Activated naive CD8-positive, alpha-beta T cell treated with anti-CD3 and anti-CD28 coated beads, Interleukin-2, amount 50 U/mL, for 24 hours (primary cell): ENCODE measurements at regions not wholly inside any gene's neighbourhood (a gene's known extent, or its start where the extent isn't known, plus 50 kb on each side); places are given as distances from the start of the nearest gene placed in this dataset.
"Not testable (repeated sequence)": the region's sequence is repeated elsewhere in the genome, so short reads cannot be mapped to it uniquely, and the experiment has no call there.

Source experiments
- ATAC-seq: fragments of 150-1000 bp; cut with Tn5 transposase; one replicate; pipeline ENCODE4 v1.10.0; 2021
- DNase-seq: peaks from one replicate; pipeline ENCODE4 v3.0.0; 2021
- H3K27ac Mint-ChIP-seq: one replicate; pipeline ENCODE4 v1.8.0; 2021; ENCODE audit warnings: mild to moderate bottlenecking, mixed read lengths
- H3K27me3 Mint-ChIP-seq: one replicate; pipeline ENCODE4 v1.8.0; 2021; ENCODE audit warnings: mixed read lengths
- H3K36me3 Mint-ChIP-seq: one replicate; pipeline ENCODE4 v1.8.0; 2021; ENCODE audit warnings: low read depth, mixed read lengths
- H3K4me1 Mint-ChIP-seq: one replicate; pipeline ENCODE4 v1.8.0; 2021; ENCODE audit warnings: mixed read lengths
- H3K4me3 Mint-ChIP-seq: one replicate; pipeline ENCODE4 v1.8.0; 2021; ENCODE audit warnings: mild to moderate bottlenecking, moderate library complexity, mixed read lengths
- H3K9me3 Mint-ChIP-seq: one replicate; pipeline ENCODE4 v1.8.0; 2021; ENCODE audit warnings: mixed read lengths

DNA sequence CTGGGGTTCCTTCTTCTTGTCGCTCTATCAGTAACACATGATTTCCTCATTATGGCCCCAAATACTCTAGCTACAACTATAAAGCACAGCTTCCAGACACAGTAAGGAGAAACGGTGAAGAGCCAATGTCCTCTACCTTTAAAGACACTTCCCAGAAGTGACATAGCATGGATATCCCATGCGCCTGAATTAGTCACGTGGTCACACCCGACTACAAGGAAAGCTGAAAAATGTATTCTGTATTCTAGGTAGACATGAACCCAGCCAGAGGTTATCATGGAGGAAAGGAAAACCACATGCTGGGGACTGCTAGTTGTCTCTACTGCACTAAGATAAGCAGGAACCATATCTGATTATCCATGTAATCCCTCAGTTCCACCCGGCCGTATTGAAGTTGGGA is 244.3 kb downstream of the LMX1A start:
- Mint-ChIP-seq H3K27me3 (peaks cover 21% of the 10 kb centered on the region), H3K36me3 (no peaks in the 10 kb centered on the region), H3K4me3 (no peak overlapping the region), H3K9me3 (no peaks in the 10 kb centered on the region), H3K4me1 (no peaks in the 10 kb centered on the region), H3K27ac (no peak overlapping the region)
- DNase-seq = no peak
- ATAC-seq = no peak

DNA sequence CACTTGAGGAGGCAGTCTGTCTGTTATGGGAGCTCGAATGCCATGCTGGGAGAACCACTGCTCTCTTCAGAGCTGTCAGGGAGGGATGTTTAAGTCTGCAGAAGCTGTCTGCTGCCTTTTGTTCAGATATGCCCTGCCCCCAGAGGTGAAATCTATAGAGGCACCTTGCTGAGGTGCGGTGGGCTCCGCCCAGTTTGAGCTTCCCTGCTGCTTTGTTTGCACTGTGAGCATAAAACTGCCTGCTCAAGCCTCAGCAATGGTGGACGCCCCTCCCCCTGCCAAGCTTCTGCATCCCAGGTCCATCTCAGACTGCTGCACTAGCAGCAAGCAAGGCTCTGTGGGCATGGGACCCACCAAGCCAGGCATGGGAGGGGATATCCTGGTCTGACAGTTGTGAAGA is 247.5 kb downstream of the LMX1A start:
- Mint-ChIP-seq H3K36me3 (no peaks in the 10 kb centered on the region), H3K4me1 (no peaks in the 10 kb centered on the region), H3K27ac (no peak overlapping the region), H3K27me3 (peaks cover 9% of the 10 kb centered on the region), H3K9me3 (no peaks in the 10 kb centered on the region), H3K4me3 (no peak overlapping the region)
- no peak for ATAC-seq
- no peak for DNase-seq

DNA sequence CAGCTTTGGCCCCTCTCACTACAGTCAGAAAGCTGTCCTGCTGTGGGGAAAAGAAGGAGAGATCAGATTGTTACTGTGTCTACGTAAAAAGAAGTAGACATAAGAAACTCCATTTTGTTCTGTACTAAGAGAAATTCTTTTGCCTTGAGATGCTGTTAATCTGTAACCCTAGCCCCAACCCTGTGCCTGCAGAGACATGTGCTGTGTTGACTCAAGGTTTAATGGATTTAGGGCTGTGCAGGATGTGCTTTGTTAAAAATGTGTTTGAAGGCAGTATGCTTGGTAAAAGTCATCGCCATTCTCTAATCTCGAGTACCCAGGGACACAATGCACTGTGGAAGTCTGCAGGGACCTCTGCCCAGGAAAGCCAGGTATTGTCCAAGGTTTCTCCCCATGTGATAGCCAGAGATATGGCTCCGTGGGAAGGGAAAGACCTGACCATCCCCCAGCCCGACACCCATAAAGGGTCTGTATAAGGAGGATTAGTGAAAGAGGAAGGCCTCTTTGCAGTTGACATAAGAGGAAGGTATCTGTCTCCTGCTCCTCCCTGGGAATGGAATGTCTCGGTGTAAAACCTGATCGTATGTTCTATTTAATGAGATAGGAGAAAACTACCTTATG is 263.9 kb downstream of the LMX1A start:
- H3K36me3 Mint-ChIP-seq, DNase-seq, H3K27ac Mint-ChIP-seq, H3K27me3 Mint-ChIP-seq, H3K4me1 Mint-ChIP-seq, H3K4me3 Mint-ChIP-seq, ATAC-seq: not testable (repeated sequence)
- H3K9me3 Mint-ChIP-seq = peaks cover 22% of the 10 kb centered on the region

DNA sequence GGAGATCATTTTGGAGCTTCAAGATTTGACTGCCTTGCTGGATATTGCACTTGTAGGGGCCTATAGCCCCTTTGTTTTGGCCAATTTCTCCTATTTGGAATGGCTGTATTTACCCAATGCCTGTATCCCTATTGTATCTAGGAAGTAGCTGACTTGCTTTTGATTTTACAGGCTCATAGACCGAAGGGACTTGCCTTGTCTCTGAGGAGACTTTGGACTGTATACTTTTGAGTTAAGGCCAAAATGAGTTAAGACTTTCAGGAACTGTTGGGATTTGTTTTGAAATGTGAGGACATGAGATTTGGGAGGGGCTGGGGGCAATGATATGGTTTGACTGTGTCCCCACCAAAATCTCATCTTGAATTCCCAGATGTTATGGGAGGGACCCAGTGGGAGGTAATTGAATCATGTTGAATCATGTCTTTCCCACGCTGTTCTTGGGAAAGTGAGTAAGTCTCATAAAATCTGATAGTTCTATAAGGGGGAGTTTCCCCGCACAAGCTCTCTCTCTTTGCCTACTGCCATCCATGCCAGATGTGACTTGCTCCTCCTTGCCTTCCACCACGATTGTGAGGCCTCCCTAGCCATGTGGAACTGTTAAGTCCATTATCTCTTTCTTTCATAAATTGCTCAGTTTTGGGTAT is 276.1 kb downstream of the LMX1A start:
- DNase-seq = no peak
- Mint-ChIP-seq H3K4me1 (no peaks in the 10 kb centered on the region), H3K27ac (no peak overlapping the region), H3K4me3 (no peak overlapping the region), H3K36me3 (no peaks in the 10 kb centered on the region), H3K27me3 (no peaks in the 10 kb centered on the region), H3K9me3 (no peaks in the 10 kb centered on the region)
- ATAC-seq = no peak

DNA sequence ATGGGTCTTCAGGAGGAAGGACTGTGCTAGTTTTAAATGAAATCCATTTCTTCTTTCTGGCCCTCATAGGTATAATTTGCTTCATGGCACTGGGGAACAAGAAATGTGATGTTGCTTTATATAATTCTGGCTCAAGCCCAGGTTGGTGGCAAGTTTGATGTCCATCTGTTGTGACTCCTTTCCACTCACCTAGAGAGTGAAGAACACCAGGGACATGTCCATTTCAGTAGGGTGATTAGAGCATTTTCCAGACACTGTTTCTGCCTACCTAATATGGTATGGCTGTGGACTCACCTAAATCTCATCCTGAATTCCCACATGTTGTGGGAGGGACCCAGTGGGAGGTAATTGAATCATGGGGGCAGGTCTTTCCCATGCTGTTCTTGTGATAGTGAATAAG is 278.1 kb downstream of the LMX1A start:
- Mint-ChIP-seq H3K27me3 (no peaks in the 10 kb centered on the region), H3K27ac (no peak overlapping the region), H3K36me3 (no peaks in the 10 kb centered on the region), H3K9me3 (no peaks in the 10 kb centered on the region), H3K4me3 (no peak overlapping the region), H3K4me1 (no peaks in the 10 kb centered on the region)
- DNase-seq (no peak), ATAC-seq (no peak)

DNA sequence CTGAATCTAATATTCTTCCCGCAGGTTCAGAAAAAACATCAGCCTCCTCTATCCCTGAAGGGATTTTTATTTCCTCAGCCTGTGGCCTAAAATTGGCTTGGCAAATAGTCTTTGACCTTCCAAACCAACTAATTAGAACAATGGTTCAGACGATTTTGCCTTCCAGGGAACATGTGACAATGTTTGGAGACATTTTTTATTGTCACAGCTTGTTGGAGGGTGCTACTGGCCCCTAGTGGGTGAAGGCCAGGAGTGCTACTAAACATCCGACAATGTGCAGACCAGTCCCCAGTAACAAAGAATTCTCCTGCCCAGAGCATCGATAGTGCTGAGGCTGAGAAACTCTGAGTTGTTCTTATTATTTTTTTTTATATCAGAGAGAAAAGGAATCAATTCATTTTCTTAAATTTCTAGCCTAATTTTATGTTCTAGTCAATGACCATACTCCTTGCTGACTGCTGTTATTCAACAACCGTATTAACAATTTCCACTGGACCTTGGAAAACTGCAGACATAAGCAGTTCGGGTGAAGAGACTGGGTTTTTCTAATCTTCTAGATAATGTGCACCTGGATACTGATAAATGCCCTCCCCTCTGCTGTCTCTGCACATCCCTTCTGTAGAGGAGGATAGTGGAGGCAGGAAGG is 280.7 kb downstream of the LMX1A start:
- Mint-ChIP-seq H3K27ac (no peak overlapping the region), H3K4me3 (no peak overlapping the region), H3K4me1 (no peaks in the 10 kb centered on the region), H3K36me3 (no peaks in the 10 kb centered on the region), H3K27me3 (no peaks in the 10 kb centered on the region), H3K9me3 (no peaks in the 10 kb centered on the region)
- ATAC-seq = no peak
- DNase-seq = no peak

DNA sequence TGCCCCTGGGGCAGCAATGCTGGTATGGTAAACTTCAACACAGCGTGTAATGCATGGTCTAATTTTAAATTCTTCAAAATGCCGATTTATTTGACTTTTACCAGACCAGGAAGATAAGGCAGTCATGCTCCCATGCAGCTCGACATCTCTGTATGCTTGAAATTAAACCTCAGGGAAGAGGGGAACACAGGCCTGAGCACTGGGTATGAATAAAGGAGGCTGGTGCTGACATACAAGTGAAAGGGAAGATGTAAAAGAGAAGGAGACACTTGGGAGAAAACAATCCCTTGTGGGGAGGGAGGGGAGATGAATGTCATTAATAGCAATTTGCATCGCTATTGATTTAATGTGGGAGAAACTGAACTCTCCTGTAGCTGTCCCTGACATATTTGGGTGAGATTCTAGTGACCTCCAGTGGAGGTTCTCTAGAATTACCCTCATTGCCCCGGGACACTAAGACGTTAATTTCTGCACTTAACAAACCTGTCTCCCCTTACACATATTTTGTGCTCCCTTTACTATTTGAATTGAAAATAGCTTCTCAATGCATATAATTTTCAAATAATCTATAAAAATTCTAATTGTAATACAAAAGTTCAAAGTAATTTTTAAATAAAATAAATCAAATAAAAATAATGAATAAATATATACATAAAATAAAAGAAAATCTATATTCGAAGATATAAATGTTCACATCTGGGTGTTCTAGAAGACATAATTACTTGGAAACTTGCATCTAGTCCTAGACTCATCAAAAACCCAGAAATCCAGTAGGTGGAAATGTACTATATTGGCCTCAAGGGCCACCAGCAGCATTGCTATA is 283.1 kb downstream of the LMX1A start:
- no peaks in the 10 kb centered on the region for H3K4me1 Mint-ChIP-seq
- no peak overlapping the region for H3K4me3 Mint-ChIP-seq
- no peak overlapping the region for H3K27ac Mint-ChIP-seq
- ATAC-seq (no peak), DNase-seq (no peak)
- no peaks in the 10 kb centered on the region for H3K27me3 Mint-ChIP-seq
- H3K9me3 Mint-ChIP-seq = no peaks in the 10 kb centered on the region
- no peaks in the 10 kb centered on the region for H3K36me3 Mint-ChIP-seq

DNA sequence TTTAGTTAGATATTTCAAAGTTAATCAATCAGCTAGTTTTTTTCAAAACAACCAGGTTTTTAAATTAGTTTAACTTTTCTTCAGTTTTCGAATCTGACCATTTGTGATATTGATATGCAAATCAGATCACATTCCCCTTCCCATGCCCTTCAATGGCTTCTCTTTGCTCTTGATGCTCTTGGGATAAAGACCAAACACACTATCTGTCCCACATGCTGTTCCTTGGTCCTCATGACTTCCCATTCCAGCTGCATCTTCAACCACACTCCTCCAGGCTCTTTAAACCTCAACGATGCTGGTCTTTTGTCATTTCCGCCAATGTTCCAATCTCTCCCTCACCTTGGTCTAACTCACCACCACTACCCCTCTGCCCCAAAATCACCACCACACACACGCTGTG is 285.8 kb downstream of the LMX1A start:
- Mint-ChIP-seq H3K9me3 (no peaks in the 10 kb centered on the region), H3K4me3 (no peak overlapping the region), H3K27me3 (no peaks in the 10 kb centered on the region), H3K4me1 (no peaks in the 10 kb centered on the region), H3K27ac (no peak overlapping the region), H3K36me3 (no peaks in the 10 kb centered on the region)
- DNase-seq = no peak
- ATAC-seq = no peak

DNA sequence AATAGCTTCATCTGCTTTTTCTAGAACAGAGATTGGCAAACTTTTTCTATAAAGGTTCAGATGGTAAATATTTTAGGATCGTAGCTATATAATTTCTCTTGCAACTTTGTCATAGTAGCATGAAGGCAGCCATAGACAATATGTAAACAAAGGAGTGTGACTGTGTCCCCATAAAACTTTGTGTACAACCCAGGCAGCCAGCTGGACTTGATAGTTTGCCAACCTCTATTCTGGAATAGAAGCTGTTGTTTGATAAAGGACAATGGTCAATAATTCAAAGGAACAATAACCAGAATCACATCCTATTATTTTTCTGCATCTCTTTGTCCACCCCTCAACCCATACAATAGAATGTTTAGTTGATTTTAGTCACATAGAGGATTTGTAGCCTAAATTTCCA is 286.7 kb downstream of the LMX1A start:
- DNase-seq (no peak), ATAC-seq (no peak)
- Mint-ChIP-seq H3K27ac (no peak overlapping the region), H3K4me1 (no peaks in the 10 kb centered on the region), H3K36me3 (no peaks in the 10 kb centered on the region), H3K27me3 (no peaks in the 10 kb centered on the region), H3K4me3 (no peak overlapping the region), H3K9me3 (no peaks in the 10 kb centered on the region)

DNA sequence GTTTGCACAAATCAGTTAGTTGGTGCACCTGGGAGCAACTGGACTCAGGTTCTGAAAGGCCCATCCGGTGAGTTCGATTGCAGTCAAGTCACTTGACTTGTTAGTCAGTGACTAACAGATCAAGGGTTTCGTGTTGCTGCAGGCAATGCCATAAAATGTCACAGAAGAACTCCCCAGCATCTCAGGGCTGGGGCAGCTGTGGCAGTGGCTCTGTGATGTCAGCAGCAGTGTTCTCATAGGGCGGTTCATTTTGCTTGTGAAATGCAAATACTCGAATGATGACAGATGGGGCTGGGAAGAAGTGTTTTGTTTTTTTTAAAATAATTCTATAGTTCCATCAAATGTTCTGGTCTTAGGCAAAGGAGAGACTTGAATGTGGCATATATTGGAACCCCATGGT is 287.8 kb downstream of the LMX1A start:
- ATAC-seq = no peak
- Mint-ChIP-seq H3K27me3 (no peaks in the 10 kb centered on the region), H3K27ac (no peak overlapping the region), H3K36me3 (no peaks in the 10 kb centered on the region), H3K4me3 (no peak overlapping the region), H3K9me3 (no peaks in the 10 kb centered on the region), H3K4me1 (no peaks in the 10 kb centered on the region)
- DNase-seq = no peak

DNA sequence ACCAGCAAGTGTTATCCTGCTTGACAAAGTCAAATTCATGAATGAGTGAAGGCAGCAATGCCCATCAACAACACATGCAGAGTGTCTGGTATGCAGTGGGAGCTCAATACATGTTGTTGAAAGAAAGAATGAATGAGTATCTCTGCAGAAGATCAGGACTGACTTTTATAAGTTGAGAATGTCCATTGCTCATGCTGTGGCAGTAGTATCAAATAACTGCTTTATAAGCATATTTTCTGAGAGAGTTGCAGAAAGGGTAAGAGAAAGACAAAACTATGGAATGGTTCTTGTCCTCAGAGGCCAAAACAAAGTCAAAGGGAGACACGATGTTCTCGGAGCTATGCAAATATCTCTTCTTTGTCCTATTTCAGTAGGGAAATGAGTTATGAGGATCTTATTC is 288.7 kb downstream of the LMX1A start:
- H3K27me3 Mint-ChIP-seq = no peaks in the 10 kb centered on the region
- no peak overlapping the region for H3K27ac Mint-ChIP-seq
- H3K4me1 Mint-ChIP-seq = no peaks in the 10 kb centered on the region
- DNase-seq (no peak), ATAC-seq (no peak)
- H3K36me3 Mint-ChIP-seq = no peaks in the 10 kb centered on the region
- H3K9me3 Mint-ChIP-seq = no peaks in the 10 kb centered on the region
- no peak overlapping the region for H3K4me3 Mint-ChIP-seq

DNA sequence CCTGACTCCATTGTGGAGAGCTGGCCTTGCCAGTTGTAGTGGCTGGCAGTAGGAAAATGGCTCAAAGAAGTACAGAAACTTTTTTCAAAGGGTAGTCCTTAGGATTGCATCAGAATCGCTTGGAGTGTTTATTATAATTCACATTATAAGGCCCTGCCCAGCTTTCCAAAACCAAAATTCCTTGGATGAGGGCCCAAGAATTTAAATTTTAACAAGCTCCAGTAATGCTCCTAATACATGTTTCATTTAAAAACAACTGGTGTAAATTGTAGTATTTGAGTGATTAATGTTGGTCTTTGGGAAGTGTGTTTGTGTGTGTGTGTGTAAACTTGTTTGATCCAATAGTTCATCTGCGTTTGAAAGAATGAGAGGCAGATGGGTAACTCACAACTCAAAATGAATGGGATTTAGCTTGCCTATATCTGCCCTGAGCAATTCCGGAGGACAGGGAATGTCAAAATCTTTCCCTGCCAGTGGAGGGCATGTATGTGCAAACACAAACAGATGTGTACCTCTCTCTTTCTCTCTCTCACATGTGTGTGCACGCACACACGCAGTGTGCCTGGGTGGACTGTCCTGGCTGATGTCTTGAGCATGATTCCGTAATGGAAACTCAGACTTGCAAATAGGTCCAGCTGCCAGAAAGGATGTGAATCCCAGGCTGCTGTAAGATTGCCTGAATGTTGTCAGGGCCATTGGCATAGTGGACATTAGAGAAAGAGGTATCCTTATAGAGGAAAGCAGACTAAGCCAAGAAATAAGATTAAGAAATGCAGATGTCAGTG is 293.1 kb downstream of the LMX1A start:
- H3K4me1 Mint-ChIP-seq = no peaks in the 10 kb centered on the region
- no peak overlapping the region for H3K4me3 Mint-ChIP-seq
- H3K36me3 Mint-ChIP-seq = no peaks in the 10 kb centered on the region

DNA sequence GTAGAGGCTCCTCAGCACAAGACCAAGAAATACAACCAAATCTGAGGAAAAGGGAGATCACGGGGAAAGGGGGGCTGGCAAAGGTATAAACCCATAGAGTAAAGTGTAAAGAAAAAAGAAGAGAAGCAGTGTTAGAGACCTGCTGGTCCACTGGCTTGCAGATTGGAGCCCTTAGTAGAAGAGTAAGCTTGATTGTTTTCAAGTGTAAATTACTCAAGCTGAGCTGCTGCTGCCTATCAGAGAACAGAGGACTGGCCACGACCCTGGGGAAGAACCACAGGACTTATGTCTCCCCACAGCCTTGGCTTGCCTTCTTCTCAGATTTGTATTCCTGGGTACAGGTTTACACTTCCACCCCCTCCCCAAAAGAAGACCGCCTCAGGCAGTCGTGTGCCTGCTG is 294.2 kb downstream of the LMX1A start:
- ATAC-seq = no peak
- no peak overlapping the region for H3K27ac Mint-ChIP-seq
- no peaks in the 10 kb centered on the region for H3K4me1 Mint-ChIP-seq

More for the DNA sequence above, 293.1 kb downstream of the LMX1A start:
- no peak for ATAC-seq
- Mint-ChIP-seq H3K27me3 (peaks cover 2% of the 10 kb centered on the region), H3K27ac (no peak overlapping the region), H3K9me3 (peaks cover 4% of the 10 kb centered on the region)
- DNase-seq = no peak

DNA sequence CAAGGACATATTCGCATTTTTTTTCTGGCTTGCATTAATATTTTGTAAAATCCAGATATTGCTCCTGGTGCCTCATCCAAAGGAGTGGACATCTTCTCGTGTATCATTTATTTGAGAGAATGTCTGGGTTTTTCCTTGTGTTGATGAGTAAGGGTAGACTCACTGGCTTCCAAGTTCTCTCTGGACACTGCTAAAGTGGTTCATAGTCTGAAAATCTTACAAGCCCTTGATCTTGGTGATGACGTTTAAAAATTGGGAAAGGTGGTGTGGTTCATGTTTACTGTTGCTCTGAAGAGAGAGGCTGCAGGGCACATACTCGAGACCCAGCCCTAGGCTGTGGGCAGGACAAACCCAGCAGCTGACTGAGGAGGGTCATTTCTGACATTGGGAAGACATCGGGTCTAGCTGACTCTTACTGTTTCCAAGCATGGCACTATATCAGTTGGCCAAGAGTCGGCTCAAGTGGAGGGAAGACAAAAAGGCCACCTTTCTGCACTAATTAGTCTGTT is 296.2 kb downstream of the LMX1A start:
- Mint-ChIP-seq H3K4me1 (no peaks in the 10 kb centered on the region), H3K27me3 (peaks cover 3% of the 10 kb centered on the region), H3K4me3 (no peak overlapping the region), H3K27ac (no peak overlapping the region), H3K9me3 (peaks cover 4% of the 10 kb centered on the region), H3K36me3 (no peaks in the 10 kb centered on the region)
- no peak for DNase-seq
- ATAC-seq = no peak

More for the DNA sequence above, 294.2 kb downstream of the LMX1A start:
- H3K36me3 Mint-ChIP-seq = no peaks in the 10 kb centered on the region
- H3K9me3 Mint-ChIP-seq = peaks cover 4% of the 10 kb centered on the region
- H3K27me3 Mint-ChIP-seq = peaks cover 3% of the 10 kb centered on the region
- DNase-seq = no peak
- no peak overlapping the region for H3K4me3 Mint-ChIP-seq
